SK-N-DZ (cell line): ENCODE measurements at regions not wholly inside any gene's neighbourhood (a gene's known extent, or its start where the extent isn't known, plus 50 kb on each side); places are given as distances from the start of the nearest gene placed in this dataset.
"Not testable (repeated sequence)": the region's sequence is repeated elsewhere in the genome, so short reads cannot be mapped to it uniquely, and the experiment has no call there.

ENCODE experiments used
- DNase-seq: peaks from one replicate; pipeline ENCODE4 v3.0.0-alpha.2; 2015; ENCODE audit warnings: low spot score

DNA sequence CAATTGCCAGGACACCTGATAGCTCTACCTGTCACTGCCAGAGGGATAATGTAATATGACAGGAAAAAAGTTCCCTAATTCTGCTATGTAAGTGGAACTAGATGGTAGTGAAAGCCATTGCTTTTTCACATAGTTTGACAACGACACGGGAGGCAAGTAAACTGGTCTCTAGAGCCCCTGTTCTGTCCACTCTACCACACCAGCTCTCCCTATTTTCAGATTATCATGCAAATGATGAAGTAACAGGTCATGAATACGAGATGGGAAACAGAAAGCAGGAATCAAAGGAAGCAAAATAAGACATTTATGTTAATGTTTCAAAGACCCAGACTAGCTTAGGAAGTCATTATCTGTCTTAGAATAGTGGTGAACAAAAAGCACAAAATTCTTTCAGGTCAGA lies 56.2 kb downstream of the TAF11L14 start:
- DNase-seq = no peak

- no peak for DNase-seq
Measured at GRCh38 chr5:17691762-17692161, 57.5 kb downstream of the TAF11L14 start.

DNA sequence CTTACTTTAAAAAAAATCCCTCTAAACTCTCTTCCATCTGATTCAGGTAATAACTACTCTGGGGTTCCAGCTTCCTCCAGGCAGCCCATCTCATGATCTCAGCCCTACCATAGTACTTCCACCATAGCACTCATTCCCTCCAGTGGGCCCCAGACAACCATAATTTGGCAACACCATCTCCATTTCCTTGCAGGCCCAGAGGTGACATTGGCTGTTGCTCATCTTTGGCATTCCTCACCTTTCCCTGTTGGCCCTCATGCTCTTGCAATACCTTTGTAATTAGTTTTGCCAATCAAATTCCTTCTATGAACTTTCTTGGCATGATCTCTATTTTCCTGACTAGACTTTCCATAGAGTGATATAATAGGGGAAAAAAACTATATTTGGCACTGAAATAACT lies 60.1 kb downstream of the TAF11L14 start:
- no peak for DNase-seq

- no peak for DNase-seq
Measured at GRCh38 chr5:17694914-17695313, 60.7 kb downstream of the TAF11L14 start.

DNA sequence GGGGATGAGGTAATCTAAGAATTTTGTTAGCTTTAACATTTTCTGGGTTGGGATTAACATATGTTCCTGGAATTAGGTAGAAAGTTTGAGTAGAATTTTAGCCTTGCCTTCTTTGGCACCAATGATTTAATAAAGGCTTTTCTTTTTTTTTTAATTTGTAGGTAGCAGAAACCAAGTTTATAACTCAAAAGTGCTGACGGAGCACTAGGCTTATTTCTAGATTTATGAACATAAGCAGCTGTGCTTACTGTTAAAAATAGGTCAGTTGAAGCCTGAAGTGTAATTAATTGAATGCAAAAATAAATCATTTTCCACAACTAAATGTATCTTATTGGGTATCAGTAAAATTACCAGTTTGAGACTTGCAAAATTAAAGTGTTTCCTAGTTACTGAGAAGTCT lies 62.4 kb downstream of the TAF11L14 start:
- DNase-seq = no peak

DNA sequence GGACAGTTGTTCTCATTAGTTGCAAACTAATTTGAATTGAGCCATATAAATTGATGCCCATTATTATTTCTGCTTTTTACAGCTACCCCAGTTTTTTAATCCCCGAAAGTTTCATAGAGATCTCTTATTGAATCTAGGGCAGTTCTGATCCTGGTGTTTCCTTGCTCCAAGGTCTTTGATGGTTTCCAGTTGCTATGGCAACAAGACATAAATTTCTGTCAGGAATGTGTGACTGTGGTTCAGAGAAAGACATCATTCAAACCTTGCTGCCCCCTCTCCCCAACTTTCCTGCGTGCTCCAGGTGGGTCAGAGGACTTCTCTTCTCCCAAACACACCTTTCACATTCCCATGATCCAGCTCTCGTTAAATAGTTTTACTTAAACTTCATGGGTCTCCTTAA lies 63.4 kb downstream of the TAF11L14 start:
- no peak for DNase-seq

DNA sequence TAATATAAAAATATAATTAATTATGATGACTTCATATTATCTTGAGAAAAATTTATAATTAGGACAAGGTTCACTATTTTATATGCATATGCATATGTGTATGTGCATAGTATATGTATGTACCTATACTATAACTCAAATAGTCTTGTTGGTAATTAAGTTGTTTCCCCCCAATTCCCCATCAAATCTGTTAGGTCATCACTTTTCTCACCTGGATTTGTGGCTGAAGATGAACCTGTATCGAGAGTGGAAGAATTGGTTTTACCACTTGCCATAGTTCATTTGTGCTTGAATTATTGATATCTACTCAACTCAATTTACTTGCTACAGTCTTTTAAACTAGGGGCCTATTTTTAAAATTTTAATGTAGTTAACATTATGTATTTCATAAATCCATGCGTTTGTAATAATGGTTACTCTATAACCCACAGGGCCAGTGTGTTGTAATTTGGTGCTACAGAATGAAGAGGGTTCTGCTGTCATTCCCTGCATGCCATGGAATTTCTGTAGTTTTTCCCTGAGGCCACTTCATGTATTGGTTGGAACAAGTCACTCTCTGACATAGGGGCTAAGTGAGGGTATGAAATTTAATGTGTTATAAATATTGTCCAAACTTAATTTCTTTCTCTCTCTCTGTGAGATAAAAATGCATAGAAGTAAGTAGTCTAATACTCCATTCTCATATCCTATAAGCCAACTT lies 74.9 kb downstream of the TAF11L14 start:
- no peak for DNase-seq

GRCh38 chr5:17713301-17713700 lies 79.0 kb downstream of the TAF11L14 start:
- DNase-seq = no peak

DNA sequence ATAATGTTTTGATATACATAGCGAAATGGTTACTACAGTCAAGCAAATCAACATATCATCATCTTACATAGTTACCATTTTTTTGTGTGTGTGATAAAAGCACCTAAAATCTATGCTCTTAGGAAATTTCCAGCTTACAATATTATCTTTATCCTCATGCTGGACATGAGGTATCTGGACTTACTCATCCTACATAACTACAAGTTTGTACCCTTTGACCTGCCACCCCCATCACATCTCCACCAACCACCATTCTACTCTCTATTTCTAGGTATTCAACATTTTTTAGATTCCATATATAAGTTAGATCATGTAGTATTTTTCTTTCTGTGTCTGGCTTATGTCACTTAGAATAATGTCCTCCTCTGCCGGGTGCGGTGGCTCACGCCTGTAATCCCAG lies 79.9 kb downstream of the TAF11L14 start:
- no peak for DNase-seq

DNA sequence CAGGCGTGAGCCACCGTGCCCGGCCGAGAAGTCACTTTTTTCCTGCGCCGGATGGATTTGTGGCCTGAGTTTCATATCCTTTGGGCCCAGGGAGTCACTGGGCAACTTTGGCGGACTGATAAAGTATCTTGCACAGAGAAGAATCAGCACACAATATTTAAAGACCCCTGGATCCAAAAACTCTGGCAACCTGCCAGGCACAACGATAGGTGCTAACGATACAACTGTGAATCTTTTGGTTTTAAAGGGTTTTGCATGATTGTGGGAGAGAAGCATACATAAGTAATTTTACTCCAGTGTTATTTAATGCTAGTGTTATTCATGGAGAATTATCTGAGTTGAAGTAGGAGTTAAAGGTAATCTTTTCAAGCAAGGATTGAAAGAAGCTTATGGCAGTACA lies 85.3 kb downstream of the TAF11L14 start:
- DNase-seq = no peak

DNA sequence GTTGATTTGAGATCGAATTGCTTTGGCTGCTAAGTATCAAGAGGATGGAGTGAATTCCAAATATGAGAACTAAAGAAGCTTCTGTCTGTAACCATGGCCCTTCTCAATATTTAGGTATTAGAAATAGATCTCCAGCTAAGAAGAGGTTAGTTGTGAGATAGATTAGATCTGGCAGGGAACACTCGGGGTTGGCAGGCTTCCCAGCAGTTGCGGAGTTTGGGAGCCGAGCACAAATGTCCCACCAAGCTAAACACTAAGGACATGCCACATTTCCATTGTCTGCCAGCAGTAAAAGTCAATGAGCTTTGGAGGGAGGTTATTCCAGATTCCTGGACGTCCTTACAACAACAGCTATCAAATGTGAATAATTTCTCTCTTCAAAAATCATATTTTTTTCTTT lies 85.8 kb downstream of the TAF11L14 start:
- no peak for DNase-seq

GRCh38 chr5:17723876-17724275 lies 89.6 kb downstream of the TAF11L14 start:
- DNase-seq = no peak

DNA sequence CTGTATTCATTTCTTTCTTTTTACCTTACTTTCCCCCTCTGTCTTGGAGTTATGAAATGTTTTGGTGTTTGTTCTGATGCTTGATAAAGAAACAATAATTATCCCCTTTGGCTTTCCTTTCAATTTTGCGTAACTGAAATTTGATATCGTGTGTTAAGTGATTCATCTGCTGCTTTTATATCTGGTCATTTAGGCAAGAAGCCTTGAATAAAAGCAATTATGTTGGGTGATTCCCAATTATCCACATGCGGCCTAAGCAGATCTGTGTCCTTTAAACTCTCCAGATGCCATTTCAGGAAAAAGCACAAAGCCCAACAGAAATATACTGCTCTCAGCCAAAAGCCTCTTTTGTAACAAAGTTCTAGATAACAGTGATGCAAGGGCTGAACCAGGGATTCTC lies 92.8 kb downstream of the TAF11L14 start:
- peak; percentile 24 for DNase-seq

DNA sequence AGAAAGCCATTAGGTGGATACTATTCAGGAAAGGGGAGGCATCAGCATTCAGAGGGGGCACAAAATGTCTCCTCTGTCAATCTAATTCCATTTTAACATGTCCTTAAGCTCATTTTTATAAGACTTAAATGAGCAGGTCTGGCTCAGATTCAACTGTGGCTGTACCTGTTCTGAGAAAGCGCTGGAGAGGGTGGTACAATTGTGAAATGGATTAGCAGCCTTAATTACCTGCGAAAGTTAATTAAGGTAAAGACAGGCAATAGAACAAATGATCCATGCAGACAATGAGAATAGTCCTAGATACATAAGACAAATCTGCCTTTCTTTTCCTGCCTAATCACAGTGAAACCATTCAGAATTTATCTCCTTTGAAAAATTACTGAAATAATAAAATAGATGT lies 96.2 kb downstream of the TAF11L14 start:
- no peak for DNase-seq

DNA sequence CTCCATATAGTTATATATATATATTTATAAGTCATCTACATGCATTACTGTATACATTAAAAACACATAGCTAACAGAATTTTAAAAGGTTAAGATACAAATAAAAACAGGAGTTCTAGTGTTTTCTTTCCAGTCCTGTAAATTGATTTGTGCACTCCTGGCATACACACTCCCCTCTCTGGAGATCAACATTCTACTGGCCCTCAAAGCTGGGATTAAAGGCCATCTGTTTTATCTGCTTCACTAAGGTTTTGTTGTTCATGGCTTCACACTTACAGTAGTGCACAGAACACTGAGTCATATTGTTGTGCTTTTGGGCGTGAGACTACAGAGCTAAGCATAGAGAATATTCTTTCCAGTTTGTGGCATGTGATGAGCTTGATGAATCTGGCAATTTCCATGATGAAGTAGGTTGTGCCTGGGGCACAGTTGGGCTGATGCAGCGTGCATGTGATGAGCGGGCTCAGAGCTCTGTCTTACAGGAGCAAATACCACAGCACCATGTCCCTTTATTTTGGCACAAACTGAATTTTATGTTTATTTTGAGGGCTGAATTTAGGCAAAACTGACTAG lies 98.2 kb downstream of the TAF11L14 start:
- no peak for DNase-seq

DNA sequence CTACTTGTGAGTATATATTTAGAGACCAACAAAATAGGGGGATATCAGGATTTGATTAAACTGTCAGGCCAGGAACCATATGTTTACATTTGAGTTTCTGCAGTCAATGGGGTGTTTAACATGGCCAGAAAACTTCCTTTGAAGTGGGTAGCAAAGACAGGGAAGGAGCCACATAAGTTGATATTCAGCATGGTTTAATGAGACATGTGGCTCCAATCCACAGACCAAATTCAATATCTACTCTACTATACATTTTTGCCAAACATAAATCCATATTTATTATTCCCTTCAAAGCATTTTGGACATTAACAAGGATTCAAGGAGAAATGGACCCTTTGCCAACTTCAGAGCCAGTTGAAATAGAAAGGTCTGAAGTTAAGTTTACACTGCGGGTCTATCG lies 99.8 kb downstream of the TAF11L14 start:
- no peak for DNase-seq

DNA sequence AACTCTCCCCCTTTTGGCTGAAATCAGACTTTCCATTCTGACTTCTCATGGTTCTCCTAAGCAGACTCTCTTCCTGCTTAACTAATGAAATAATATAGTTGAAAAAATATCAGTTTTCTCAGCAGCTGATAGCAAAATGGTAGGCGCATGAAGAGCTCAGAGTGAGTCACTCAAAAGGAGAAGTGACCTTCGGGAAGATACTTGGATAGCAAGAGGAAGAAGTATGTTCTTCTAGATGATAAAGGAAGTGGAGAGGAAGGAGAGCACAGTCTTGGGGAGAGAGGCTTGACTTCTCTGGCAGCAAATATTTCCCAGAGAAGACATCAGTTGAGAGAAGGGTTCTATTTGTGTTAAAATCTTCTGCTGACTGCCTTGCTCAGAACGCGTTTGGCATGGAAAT lies 101.5 kb downstream of the TAF11L14 start:
- DNase-seq = no peak

DNA sequence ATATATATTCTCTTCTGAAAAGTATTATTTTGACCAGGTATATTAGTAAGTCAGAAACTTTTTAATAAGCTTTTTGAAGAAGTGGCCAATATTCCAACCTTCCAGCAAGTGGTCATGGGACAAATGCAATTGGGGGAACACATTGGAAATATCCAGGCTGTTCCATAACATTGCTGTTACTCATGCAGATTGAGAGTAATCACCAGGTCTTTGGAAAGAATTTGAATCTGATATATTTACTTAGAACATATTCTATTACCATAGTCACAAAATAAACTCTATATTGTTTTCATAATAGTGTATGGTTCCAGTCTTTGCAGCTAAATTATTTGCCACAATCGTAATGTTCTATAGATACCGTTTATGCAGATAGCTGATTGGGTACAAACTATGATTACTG lies 102.8 kb downstream of the TAF11L14 start:
- DNase-seq = no peak

DNA sequence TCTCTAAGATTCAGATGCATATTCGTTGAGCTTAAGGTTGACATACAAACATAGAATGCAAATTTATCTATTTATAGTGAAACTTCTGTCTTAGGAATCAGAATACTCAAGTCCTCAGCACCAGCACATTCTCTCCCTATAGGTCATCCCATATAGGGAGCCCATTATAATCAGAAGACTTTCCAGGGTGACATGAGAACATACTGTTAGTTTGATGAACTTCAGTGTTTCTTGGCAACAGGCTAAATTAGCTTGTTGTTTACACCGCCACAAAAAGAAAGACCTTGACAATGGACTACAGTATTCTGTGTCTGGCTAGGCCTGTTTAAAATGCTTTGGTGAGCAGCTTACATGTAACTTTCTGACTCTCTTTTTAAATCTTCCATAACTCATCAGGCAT lies 104.2 kb downstream of the TAF11L14 start:
- DNase-seq = no peak

DNA sequence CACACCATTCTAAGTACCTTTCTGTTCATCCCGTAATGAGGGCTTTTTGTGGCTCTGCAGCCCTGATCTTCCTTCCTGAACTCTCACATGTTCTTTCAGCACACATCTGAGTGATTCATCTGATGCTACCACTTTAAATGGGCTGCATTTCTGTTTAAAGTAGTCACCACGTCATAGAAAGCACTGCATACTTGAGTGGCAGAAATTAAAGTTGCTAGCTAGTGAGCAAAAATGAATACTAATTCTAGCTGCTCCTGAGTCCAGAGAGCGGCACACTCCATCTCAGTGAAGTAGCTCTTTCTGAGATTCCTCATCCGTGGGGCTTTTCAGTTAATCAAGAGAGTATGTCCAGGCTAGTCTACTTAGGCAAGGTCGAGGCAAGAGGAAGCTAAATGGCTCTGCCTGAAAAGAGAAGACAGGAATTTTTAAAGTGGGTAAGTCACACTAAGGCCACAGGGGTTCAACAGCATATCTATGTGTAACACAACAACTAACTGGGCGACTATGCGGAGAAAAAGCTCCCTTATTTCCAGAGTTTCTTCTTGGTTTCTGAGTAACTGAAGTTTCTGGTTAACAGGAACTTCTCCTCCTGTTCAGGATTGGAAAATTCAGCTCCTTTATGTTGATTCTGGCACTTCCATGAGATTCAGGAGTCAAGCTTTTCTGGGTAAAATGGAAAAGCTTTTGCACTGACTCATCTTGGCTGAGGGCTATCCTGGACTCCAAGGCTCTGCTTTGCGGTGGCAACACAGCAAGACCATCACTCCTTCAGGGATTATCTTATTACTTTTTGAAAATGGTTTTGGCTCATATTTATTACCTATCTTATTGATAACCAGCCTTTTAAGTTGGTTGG lies 109.5 kb downstream of the TAF11L14 start:
- DNase-seq = no peak

DNA sequence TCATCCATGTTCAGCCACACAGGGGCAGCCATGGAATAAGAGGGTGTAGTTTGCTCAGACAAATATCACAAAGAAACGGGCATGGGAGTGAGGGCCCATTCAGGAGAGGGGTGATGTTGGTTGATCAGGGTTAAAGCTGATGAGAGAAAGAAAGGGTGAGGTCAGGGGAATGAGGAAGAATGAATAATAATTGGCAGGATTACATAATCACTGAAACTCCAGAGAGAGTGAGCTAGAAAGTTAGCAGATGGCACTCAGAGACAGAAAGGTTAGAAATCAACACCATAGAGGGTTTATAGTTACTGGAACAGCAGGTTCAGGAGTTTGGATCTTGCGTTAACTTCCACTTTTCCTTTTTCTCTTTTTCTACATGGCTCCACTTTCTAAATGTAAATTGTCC lies 113.9 kb downstream of the TAF11L14 start:
- DNase-seq = no peak

GRCh38 chr5:17748941-17749340 lies 114.7 kb downstream of the TAF11L14 start:
- no peak for DNase-seq

- DNase-seq = not testable (repeated sequence)
Measured at GRCh38 chr5:17755406-17755805, 121.1 kb downstream of the TAF11L14 start.
